ENCODE measurements at regions not wholly inside any gene's neighbourhood (a gene's known extent, or its start where the extent isn't known, plus 50 kb on each side); places are given as distances from the start of the nearest gene placed in this dataset.

DNA sequence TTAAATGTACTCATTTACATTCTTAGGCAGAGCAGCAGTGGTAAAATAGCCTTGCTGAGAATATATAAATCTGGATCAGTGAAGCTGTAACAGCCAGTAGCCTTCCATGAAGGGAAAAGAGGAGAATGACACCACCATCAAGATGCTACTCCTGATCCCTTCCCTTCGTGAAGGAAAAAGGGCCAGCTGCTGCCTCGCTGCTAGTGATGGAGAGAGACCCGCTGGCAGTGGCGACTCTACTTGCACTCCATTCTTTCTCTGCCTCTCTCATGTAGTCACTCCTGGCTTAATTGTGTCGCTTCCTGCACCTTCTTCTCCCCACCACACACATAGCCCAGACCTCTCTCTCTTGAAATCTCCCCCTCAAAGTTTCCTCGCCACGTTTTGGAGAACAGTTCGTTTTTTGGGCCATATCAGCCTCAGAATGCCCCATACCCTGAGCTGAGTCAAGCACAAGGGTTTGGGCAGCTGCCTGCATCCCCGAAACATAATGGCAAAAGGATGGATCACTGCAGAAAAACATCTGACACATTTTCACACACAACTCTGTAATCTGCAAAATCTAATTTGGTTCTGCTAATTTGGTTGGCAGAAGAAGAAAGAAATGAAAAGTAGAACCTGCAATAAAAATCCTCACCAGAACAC, 460.3 kb upstream of the IL12A start:
- DNase-seq (ENCODE audit: low read depth in 2 of 2): no peak

DNA sequence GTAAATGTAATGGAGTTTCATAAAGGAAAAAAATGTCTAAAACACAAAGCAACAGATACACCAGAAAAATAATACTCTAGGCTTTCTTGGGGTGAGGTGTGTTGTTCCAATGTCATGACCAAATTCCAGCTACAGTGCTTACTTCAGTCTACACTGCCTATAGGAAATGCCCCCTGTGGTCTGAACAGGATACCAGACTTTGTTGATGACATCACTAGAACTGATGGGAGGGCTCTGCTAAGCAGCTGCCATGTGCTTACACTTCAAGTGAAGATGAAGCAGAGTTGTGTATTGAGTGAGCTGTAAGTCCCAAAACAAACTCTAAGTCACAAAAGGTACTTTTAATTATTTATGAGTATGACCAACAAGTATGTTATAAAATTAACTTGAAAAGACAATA, 456.1 kb upstream of the IL12A start:
- DNase-seq (ENCODE audit: low read depth in 2 of 2): no peak

GRCh38 chr3:159534496-159534895, 454.1 kb upstream of the IL12A start:
- DNase-seq (ENCODE audit: low read depth in 2 of 2): no peak

- DNase-seq (ENCODE audit: low read depth in 2 of 2): no peak
Measured at GRCh38 chr3:159536876-159537275, 451.8 kb upstream of the IL12A start.

GRCh38 chr3:159538507-159538906, 450.1 kb upstream of the IL12A start:
- DNase-seq (ENCODE audit: low read depth in 2 of 2): no peak

- DNase-seq (ENCODE audit: low read depth in 2 of 2): no peak
Measured at GRCh38 chr3:159540882-159541495, 447.6 kb upstream of the IL12A start.

GRCh38 chr3:159548675-159549335, 439.8 kb upstream of the IL12A start:
- DNase-seq (ENCODE audit: low read depth in 2 of 2): no peak

- DNase-seq (ENCODE audit: low read depth in 2 of 2): no peak
Measured at GRCh38 chr3:159555205-159555604, 433.4 kb upstream of the IL12A start.

DNA sequence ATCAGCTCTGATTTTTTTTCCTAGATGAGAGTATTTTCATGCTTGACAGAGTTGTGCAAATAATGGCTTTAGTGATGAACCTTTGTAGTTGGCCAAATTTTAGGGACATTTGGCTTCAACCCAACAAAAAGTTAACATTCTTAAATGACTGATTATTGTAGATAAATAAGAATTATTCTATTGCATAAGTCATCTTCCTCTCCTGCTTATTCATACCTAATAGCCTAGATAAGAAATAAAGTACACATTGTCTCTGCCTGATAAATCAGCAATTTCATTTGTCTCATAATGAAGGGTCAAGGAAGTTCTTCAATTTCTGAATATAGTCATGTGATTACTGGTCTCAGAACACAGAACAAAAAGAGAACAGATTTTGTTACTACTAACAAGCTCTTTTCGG, 428.9 kb upstream of the IL12A start:
- no peak for DNase-seq (ENCODE audit: low read depth in 2 of 2)

DNA sequence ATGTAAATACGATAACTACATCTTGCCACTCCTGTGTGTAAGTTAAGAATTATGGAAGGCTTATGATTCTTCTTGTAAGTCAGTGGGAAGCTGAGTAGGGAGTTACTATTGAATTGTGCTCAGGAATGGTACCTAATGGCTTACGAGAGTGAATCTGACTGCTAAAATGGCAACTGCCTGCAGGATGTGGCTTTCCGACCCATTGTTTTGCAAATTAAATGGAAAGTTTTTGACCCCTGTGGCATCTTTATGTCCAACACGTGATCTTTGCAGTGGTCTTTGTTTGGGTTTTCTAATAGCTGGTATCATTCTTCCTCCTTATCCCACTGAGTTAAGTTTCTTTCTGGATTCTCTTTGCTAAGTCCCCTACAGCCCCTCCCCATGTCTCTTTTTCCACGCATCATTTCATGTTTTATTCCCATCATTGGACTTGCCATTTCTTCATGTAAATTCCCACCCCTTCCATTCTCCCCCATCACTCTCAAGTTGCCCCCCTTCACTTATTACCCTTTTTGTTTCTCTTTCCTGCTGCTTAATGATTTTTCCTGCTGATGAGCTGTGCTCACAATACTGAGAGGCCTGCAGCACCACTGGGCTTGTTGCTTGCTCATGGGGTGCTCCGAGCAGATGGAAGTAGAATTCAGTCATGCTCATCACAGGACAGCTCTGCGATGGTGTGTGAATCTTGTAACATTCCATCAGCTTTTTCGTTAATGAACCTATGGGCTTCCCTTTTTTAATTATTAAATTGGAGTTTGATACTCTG, 428.2 kb upstream of the IL12A start:
- DNase-seq (ENCODE audit: low read depth in 2 of 2): no peak

DNA sequence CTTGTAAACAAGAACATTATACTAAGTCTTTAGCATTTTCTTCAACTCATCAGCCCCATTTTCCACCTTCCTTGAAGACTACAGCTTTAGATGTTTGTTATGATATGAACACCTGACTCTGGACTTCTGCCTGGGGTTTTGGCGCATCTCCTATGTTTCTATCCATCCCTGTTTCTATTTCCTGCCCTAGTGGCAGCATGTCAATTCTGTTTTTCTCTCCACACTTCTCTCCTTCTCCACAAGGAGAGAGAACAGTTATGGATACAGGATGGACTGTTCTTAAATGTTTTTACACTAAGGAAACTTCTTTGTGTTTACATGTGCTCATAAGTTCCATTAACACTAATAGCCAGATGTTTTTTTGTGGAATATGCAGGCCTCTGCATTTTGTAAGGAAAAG, 423.3 kb upstream of the IL12A start:
- DNase-seq (ENCODE audit: low read depth in 2 of 2): no peak

DNA sequence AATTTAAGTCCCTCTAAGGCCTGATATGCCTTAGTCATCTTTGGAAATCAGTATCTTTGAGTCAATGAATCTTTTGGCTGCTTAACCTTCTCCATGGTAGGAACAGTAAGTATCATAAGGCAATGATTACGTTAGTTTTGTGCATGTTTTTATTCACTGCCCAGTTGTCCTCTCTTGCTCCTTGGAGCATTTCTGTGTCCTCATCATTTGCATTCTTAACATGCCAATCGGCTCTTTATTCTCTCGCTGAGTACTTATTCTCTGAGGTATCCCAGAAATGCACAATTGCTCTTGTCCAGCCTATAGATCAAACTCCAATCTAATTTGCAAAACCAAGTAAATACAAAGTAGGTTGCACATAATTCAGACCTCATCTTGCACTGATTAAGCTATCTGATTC, 405.0 kb upstream of the IL12A start:
- DNase-seq (ENCODE audit: low read depth in 2 of 2): no peak

GRCh38 chr3:159584421-159584820, 404.2 kb upstream of the IL12A start:
- no peak for DNase-seq (ENCODE audit: low read depth in 2 of 2)

GRCh38 chr3:159586571-159587202, 401.9 kb upstream of the IL12A start:
- no peak for DNase-seq (ENCODE audit: low read depth in 2 of 2)

DNA sequence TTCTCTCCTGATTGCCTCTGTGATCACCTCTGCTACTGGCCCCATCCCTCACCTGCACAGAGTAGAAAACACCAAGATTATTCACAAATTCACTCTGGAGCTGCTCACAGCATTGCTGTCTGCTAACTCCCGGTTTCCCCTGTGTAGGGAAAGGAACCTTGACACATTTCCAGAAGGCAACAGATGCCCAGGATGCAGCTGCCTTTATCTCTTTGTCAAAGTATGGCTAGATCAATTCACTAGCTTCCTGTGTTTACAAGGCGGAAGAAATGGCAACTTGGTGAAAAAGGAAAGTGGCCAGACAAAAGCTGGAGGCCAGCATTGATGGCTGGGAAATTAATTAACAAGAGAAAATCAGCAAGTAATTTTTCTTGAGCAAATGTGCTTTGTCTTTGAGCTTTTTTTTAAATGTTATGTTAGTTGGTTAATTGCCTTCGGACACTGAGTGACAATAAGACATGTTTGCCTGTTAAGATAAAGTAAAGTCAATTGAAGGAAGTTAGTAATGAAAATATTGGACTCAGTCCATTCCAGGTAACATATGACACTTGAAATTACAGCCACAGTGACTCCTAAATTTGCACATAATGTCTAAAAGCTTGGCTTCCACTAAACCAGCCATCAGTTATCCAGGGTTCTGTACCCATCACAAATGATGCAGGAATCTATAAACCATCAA, 394.6 kb upstream of the IL12A start:
- DNase-seq (ENCODE audit: low read depth in 2 of 2): no peak

GRCh38 chr3:159600291-159600690, 388.3 kb upstream of the IL12A start:
- DNase-seq (ENCODE audit: low read depth in 2 of 2): no peak

- no peak for DNase-seq (ENCODE audit: low read depth in 2 of 2)
Measured at GRCh38 chr3:159604151-159604581, 384.5 kb upstream of the IL12A start.

DNA sequence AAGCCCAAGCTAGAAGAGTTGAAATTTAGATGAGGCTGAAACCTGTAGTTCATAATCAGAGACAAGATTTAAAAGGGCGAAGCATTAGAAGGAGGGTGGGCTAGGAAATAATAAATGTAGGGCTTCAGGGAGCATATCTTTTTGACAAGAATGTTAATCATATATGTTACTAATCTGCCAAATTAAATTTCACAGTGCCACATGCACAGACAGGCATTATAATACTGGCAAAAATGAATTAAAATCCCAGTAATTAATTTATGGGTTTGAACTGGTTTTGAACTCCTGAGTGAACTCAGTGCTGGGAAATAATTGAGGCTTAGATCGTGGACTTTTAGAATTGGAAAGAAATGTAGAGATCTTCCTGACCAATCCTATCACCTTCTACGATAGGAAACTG, 383.5 kb upstream of the IL12A start:
- DNase-seq (ENCODE audit: low read depth in 2 of 2): no peak

GRCh38 chr3:159605776-159606175, 382.9 kb upstream of the IL12A start:
- no peak for DNase-seq (ENCODE audit: low read depth in 2 of 2)

DNA sequence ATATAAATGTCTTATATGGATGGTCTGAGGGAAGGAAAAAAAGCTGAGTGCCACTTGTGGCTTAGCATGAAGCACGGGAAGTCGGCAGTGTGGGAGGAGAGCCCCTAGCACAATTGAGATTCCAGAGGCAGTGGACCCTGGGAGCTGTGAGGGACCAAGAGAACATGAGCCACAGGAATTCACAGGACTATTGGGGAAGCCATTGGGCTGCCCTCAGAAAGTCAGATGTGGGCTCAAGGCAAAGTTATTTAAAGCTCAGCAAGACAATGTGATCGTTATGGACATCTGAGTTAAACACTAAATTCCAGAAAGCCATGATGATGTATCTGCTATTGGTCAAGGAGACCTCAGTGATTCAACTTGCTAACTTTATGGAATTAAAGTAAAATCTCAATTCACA, 380.8 kb upstream of the IL12A start:
- DNase-seq (ENCODE audit: low read depth in 2 of 2): no peak

GRCh38 chr3:159608311-159608710, 380.3 kb upstream of the IL12A start:
- no peak for DNase-seq (ENCODE audit: low read depth in 2 of 2)

- DNase-seq (ENCODE audit: low read depth in 2 of 2): no peak
Measured at GRCh38 chr3:159609625-159610024, 379.0 kb upstream of the IL12A start.

Measured in stimulated activated CD8-positive, alpha-beta memory T cell treated with anti-CD3 and anti-CD28 coated beads, Interleukin-2, amount 100 ng/mL, for 48 hours (primary cell).